Hepatocyte (in vitro differentiated cells): ENCODE measurements at regions not wholly inside any gene's neighbourhood (a gene's known extent, or its start where the extent isn't known, plus 50 kb on each side); places are given as distances from the start of the nearest gene placed in this dataset.

ENCODE experiments used
- DNase-seq: peaks from one replicate; pipeline ENCODE4 v3.0.0-alpha.2; 2016; ENCODE audit warnings: low spot score
- H2AFZ ChIP-seq: fragments of 200-600 bp; sonication (generic); 2 replicates; pipeline ENCODE4 v1.6.0; 2016; ENCODE audit warnings: antibody characterized with exemption, mild to moderate bottlenecking
- H3K27ac ChIP-seq: fragments of 200-600 bp; sonication (generic); 2 replicates; pipeline ENCODE4 v1.5.1; 2016; ENCODE audit warnings: mild to moderate bottlenecking
- H3K27me3 ChIP-seq: fragments of 200-600 bp; sonication (generic); 2 replicates; pipeline ENCODE4 v1.6.1; 2016
- H3K36me3 ChIP-seq: fragments of 200-600 bp; sonication (generic); replicated peaks from 2 replicates; pipeline ENCODE4 v1.5.1; 2016; ENCODE audit warnings: low read depth; ENCODE audit not compliant: insufficient read depth
- H3K4me1 ChIP-seq: fragments of 200-600 bp; sonication (generic); 2 replicates; pipeline ENCODE4 v1.5.1; 2016; ENCODE audit warnings: mild to moderate bottlenecking, moderate library complexity; ENCODE audit not compliant: insufficient read depth
- H3K4me2 ChIP-seq: fragments of 200-600 bp; sonication (generic); 2 replicates; pipeline ENCODE4 v1.6.0; 2016
- H3K4me3 ChIP-seq: fragments of 200-600 bp; sonication (generic); 2 replicates; pipeline ENCODE4 v1.5.1; 2016; ENCODE audit warnings: mild to moderate bottlenecking
- H3K79me2 ChIP-seq: fragments of 200-600 bp; sonication (generic); 2 replicates; pipeline ENCODE4 v1.6.0; 2017; ENCODE audit warnings: mild to moderate bottlenecking
- H3K9me2 ChIP-seq: fragments of 200-600 bp; sonication (generic); replicated peaks from 2 replicates; pipeline ENCODE4 v1.6.0; 2017; ENCODE audit warnings: mild to moderate bottlenecking; ENCODE audit not compliant: insufficient read depth
- H3K9me3 ChIP-seq: fragments of 200-600 bp; sonication (generic); 2 replicates; pipeline ENCODE4 v1.5.1; 2016; ENCODE audit warnings: low read depth, mild to moderate bottlenecking
- H4K20me1 ChIP-seq: fragments of 200-600 bp; sonication (generic); 2 replicates; pipeline ENCODE4 v1.6.0; 2016; ENCODE audit warnings: mild to moderate bottlenecking; ENCODE audit not compliant: insufficient read depth, poor library complexity, severe bottlenecking
- CTCF ChIP-seq: fragments of 200-600 bp; sonication (generic); IDR thresholded peaks from 2 replicates; pipeline ENCODE4 v1.5.1; 2016; ENCODE audit warnings: antibody characterized with exemption, mild to moderate bottlenecking; ENCODE audit not compliant: poor library complexity
- EZH2 ChIP-seq: fragments of 200-600 bp; sonication (generic); IDR thresholded peaks from 2 replicates; pipeline ENCODE4 v1.6.1; 2016; ENCODE audit warnings: antibody characterized with exemption, mild to moderate bottlenecking, borderline replicate concordance
- EZH2phosphoT487 ChIP-seq: fragments of 200-600 bp; sonication (generic); IDR thresholded peaks from one replicate; pipeline ENCODE4 v1.6.1; 2018; ENCODE audit warnings: antibody characterized with exemption, mild to moderate bottlenecking, low read depth, moderate library complexity; ENCODE audit not compliant: unreplicated experiment, severe bottlenecking
- WGBS: methylation state at CpG from one replicate; pipeline ENCODE4 v1.1.6; 2016; ENCODE audit warnings: low lambda C conversion rate; ENCODE audit errors: missing lambda C conversion rate; 5-methylcytosine and 5-hydroxymethylcytosine counted together

DNA sequence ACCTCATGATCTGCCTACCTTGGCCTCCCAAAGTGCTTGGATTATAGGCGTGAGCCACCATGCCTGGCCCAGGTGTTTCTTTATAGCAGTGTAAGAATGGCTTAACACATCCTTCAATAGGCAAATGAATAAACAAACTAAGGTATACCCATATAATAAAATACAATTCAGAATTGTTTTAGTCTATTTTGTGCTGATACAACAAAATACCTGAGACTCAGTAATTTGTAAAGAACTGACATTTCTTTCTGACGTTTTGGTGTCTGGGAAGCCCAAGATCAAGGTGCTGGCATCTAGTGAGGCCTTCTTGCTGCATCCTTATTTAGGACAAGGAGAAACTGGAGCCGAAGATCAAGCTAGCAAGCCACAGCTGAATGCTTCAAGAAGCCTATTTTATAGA lies 1372.1 kb upstream of the DDX18 start:
- Histone ChIP-seq H3K4me1 (no peaks in the 10 kb centered on the region), H3K27me3 (no peaks in the 10 kb centered on the region), H3K4me2 (no peak overlapping the region), H3K27ac (no peak overlapping the region), H3K9me2 (no peaks in the 10 kb centered on the region), H3K9me3 (no peaks in the 10 kb centered on the region), H4K20me1 (no peaks in the 10 kb centered on the region), H3K36me3 (no peaks in the 10 kb centered on the region), H3K4me3 (no peak overlapping the region), H2AFZ (no peak overlapping the region), H3K79me2 (no peaks in the 10 kb centered on the region)
- WGBS = 74% methylated on average over 3 of the region's 3 CpGs
- DNase-seq = no peak
- no peak for TF ChIP-seq EZH2
- TF ChIP-seq CTCF = no peak
- TF ChIP-seq EZH2phosphoT487 = no peak

- Histone ChIP-seq H3K4me1 (no peaks in the 10 kb centered on the region), H4K20me1 (no peaks in the 10 kb centered on the region), H3K27me3 (no peaks in the 10 kb centered on the region), H3K4me2 (no peak overlapping the region), H3K79me2 (no peaks in the 10 kb centered on the region), H3K4me3 (no peak overlapping the region), H3K9me2 (no peaks in the 10 kb centered on the region), H3K27ac (no peak overlapping the region), H3K9me3 (no peaks in the 10 kb centered on the region), H3K36me3 (no peaks in the 10 kb centered on the region), H2AFZ (no peak overlapping the region)
- no peak for DNase-seq
- TF ChIP-seq EZH2phosphoT487 (no peak), CTCF (no peak), EZH2 (no peak)
- WGBS = 57% methylated on average over 1 of the region's 1 CpG
Observed at GRCh38 chr2:116444256-116444872, 1370.1 kb upstream of the DDX18 start.

DNA sequence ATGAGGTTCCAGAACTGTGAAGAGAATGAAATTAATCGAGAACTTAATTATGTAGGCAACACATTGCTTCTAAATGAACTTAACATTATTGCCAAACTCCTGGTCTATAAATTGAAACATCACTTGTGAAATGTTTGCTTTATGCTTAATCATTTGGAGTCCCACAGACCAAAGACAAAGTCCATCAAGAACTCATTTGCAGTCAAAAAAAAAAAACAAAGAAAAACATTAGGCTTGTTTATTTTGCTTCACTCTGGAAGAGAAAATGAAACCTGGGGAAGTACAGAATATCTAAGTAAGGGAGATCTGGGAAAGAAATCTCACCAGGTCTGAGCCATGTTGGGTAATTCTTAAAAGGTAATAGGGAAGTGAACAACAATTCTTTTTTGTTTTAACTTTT lies 1363.5 kb upstream of the DDX18 start:
- H2AFZ ChIP-seq = no peak overlapping the region
- no peak overlapping the region for H3K27ac ChIP-seq
- no peaks in the 10 kb centered on the region for H3K36me3 ChIP-seq
- DNase-seq = peak; percentile 7
- H3K79me2 ChIP-seq = no peaks in the 10 kb centered on the region
- no peaks in the 10 kb centered on the region for H4K20me1 ChIP-seq
- WGBS = 88% methylated on average over 1 of the region's 1 CpG
- no peaks in the 10 kb centered on the region for H3K9me2 ChIP-seq
- H3K4me3 ChIP-seq = no peak overlapping the region
- H3K9me3 ChIP-seq = no peaks in the 10 kb centered on the region
- no peaks in the 10 kb centered on the region for H3K27me3 ChIP-seq
- no peaks in the 10 kb centered on the region for H3K4me1 ChIP-seq
- H3K4me2 ChIP-seq = peak overlapping the region; percentile 17
- TF ChIP-seq CTCF (no peak), EZH2 (no peak), EZH2phosphoT487 (no peak)
